Endodermal cell (in vitro differentiated cells): ENCODE measurements at regions not wholly inside any gene's neighbourhood (a gene's known extent, or its start where the extent isn't known, plus 50 kb on each side); places are given as distances from the start of the nearest gene placed in this dataset.

Experiments used
- DNase-seq: peaks from one replicate; pipeline ENCODE4 v3.0.0-alpha.2; 2017
- H3K27ac ChIP-seq: 2 replicates; pipeline ENCODE4 v1.5.1; 2013; ENCODE audit warnings: mild to moderate bottlenecking, low read depth, low read length, moderate library complexity
- H3K27me3 ChIP-seq: 2 replicates; pipeline ENCODE4 v1.6.1; 2013; ENCODE audit warnings: mild to moderate bottlenecking, low read length, moderate library complexity; ENCODE audit not compliant: insufficient read depth, control insufficient read depth, poor library complexity, severe bottlenecking
- H3K36me3 ChIP-seq: 2 replicates; pipeline ENCODE4 v1.7.0; 2013; ENCODE audit warnings: mild to moderate bottlenecking, low read length, moderate library complexity; ENCODE audit not compliant: control insufficient read depth, insufficient read depth
- H3K4me1 ChIP-seq: one replicate; pipeline ENCODE4 v1.7.0; 2013; ENCODE audit warnings: low read length; ENCODE audit not compliant: control insufficient read depth, insufficient read depth
- H3K4me3 ChIP-seq: 2 replicates; pipeline ENCODE4 v1.5.1; 2013; ENCODE audit warnings: mild to moderate bottlenecking, low read length, moderate library complexity
- H3K9ac ChIP-seq: 2 replicates; pipeline ENCODE4 v1.6.1; 2013; ENCODE audit warnings: mild to moderate bottlenecking, low read length, moderate library complexity; ENCODE audit not compliant: poor library complexity, severe bottlenecking; ENCODE audit errors: extremely low read depth
- H3K9me3 ChIP-seq: 2 replicates; pipeline ENCODE4 v1.6.1; 2013; ENCODE audit warnings: mild to moderate bottlenecking, low read length, moderate library complexity; ENCODE audit not compliant: control insufficient read depth
- H3K27ac Mint-ChIP-seq: 2 replicates; pipeline ENCODE4 v1.8.0; 2020; ENCODE audit warnings: mixed read lengths
- H3K27me3 Mint-ChIP-seq: 2 replicates; pipeline ENCODE4 v1.8.0; 2021; ENCODE audit warnings: mild to moderate bottlenecking, mixed read lengths; ENCODE audit not compliant: insufficient read depth
- H3K36me3 Mint-ChIP-seq: 2 replicates; pipeline ENCODE4 v1.8.0; 2020; ENCODE audit warnings: low read depth, mixed read lengths
- H3K4me1 Mint-ChIP-seq: 2 replicates; pipeline ENCODE4 v1.8.0; 2020; ENCODE audit warnings: mixed read lengths
- H3K4me3 Mint-ChIP-seq: 2 replicates; pipeline ENCODE4 v1.8.0; 2020; ENCODE audit warnings: mild to moderate bottlenecking, moderate library complexity, mixed read lengths
- H3K9me3 Mint-ChIP-seq: 2 replicates; pipeline ENCODE4 v1.8.0; 2020; ENCODE audit warnings: mild to moderate bottlenecking, mixed read lengths
- CTCF ChIP-seq: fragments of 200-600 bp; sonication (generic); conservative IDR thresholded peaks from 2 replicates; pipeline ENCODE4 v1.5.0; 2021; ENCODE audit warnings: antibody characterized with exemption, mild to moderate bottlenecking
- WGBS, 2 experiments: methylation state at CpG; one replicate each; pipeline versions ENCODE4 v1.1.5 to v1.1.7; 2013; ENCODE audit warnings: missing lambda C conversion rate in 2 of 2, mixed read lengths in 1 of 2; ENCODE audit not compliant: insufficient coverage in 1 of 2, insufficient read length in 1 of 2; 5-methylcytosine and 5-hydroxymethylcytosine counted together

DNA sequence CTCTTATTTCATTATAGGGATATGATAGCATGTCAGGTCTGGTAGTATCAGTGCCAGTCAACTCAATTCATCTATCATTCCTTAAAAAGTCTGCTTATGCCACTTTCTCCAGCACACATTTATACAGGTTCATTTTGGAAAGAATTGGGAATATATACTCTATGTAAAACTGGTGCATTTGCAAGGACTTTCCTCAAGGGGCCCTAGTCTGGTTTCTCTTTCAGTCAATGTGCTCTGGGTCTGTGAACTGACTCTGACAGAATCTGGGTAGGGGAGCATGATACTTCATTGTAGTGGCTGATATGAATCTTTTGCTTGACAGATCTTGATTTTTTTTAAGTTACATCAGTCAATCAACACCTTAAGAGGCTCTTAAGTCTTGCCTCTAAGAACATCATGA, 313.9 kb downstream of the HTR1A start:
- no peak overlapping the region for H3K4me3 ChIP-seq
- no peak overlapping the region for H3K4me3 Mint-ChIP-seq
- H3K27ac Mint-ChIP-seq: no peak overlapping the region
- peak; percentile 56 for TF ChIP-seq CTCF
- DNase-seq: no peak
- peaks cover 2% of the 10 kb centered on the region for H3K4me1 Mint-ChIP-seq
- H3K9me3 ChIP-seq: no peaks in the 10 kb centered on the region
- no peaks in the 10 kb centered on the region for H3K36me3 Mint-ChIP-seq
- no peaks in the 10 kb centered on the region for H3K27me3 ChIP-seq
- H3K27me3 Mint-ChIP-seq: no peaks in the 10 kb centered on the region
- H3K36me3 ChIP-seq: no peaks in the 10 kb centered on the region
- H3K9ac ChIP-seq: no peak overlapping the region
- no peaks in the 10 kb centered on the region for H3K9me3 Mint-ChIP-seq
- no peaks in the 10 kb centered on the region for H3K4me1 ChIP-seq
- no peak overlapping the region for H3K27ac ChIP-seq

DNA sequence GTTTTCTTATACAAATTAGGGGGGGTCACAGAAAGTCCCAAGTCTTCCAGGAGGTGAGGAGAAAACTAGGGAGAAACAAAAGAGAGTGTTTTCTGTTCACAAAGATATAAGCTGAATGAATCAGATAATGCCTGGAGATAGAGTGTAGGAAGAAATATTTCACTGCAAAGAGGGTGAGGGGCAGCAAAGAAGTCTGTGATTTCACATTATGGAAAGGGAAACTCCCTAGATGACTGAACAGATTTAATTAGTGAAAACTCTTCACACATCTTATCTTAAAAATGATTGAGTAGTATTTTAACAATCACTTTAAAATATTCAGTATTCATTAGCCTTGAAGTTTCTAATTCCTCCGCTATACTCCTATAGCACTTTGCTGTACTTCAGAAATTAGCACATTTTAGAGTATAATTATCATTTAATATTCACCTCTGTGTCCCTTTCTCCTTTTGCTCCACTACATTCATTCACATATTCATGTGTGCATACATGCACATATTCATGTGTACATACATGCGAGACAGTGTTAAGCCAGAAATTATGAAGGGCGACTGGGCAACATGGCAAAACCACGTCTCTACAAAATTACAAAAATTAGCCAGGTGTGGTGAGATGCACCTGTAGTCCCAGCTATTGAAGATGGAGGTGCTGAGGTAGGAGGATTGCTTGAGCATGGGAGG, 332.2 kb downstream of the HTR1A start:
- H3K4me1 ChIP-seq: no peaks in the 10 kb centered on the region
- Mint-ChIP-seq H3K36me3 (no peaks in the 10 kb centered on the region), H3K9me3 (peaks cover 2% of the 10 kb centered on the region), H3K27me3 (peaks cover 2% of the 10 kb centered on the region), H3K4me1 (no peaks in the 10 kb centered on the region), H3K4me3 (no peak overlapping the region), H3K27ac (no peak overlapping the region)
- H3K27ac ChIP-seq: no peak overlapping the region
- H3K9me3 ChIP-seq: no peaks in the 10 kb centered on the region
- no peaks in the 10 kb centered on the region for H3K36me3 ChIP-seq
- 91 to 92% methylated on average over 3 to 4 of the region's 4 CpGs for WGBS, 2 experiments
- no peak for TF ChIP-seq CTCF
- no peak for DNase-seq
- no peak overlapping the region for H3K4me3 ChIP-seq
- no peak overlapping the region for H3K9ac ChIP-seq
- H3K27me3 ChIP-seq: no peaks in the 10 kb centered on the region

- Histone ChIP-seq H3K27me3 (no peaks in the 10 kb centered on the region), H3K9ac (no peak overlapping the region), H3K4me3 (no peak overlapping the region), H3K36me3 (no peaks in the 10 kb centered on the region), H3K4me1 (peaks cover 8% of the 10 kb centered on the region), H3K9me3 (no peaks in the 10 kb centered on the region), H3K27ac (no peak overlapping the region)
- Mint-ChIP-seq H3K4me3 (no peak overlapping the region), H3K36me3 (no peaks in the 10 kb centered on the region), H3K27me3 (no peaks in the 10 kb centered on the region), H3K27ac (no peak overlapping the region), H3K4me1 (peaks cover 9% of the 10 kb centered on the region), H3K9me3 (peaks cover 8% of the 10 kb centered on the region)
- DNase-seq: no peak
- WGBS, 2 experiments: 93 to 97% methylated on average over 3 of the region's 3 CpGs
- no peak for TF ChIP-seq CTCF
Observed at GRCh38 chr5:63613442-63613841, 348.8 kb downstream of the HTR1A start.
